SK-N-SH (cell line): ENCODE measurements at regions not wholly inside any gene's neighbourhood (a gene's known extent, or its start where the extent isn't known, plus 50 kb on each side); places are given as distances from the start of the nearest gene placed in this dataset.

Experiments used
- CTCF ChIA-PET: fragments of 300-600, 350-600 bp; formaldehyde crosslinking; extraction: SDS; loops from one replicate; lab custom pipeline; 2021; lab: Yijun Ruan, JAX
- POLR2A ChIA-PET: fragments of 350-600 bp; sonication (Branson Sonifier 250); formaldehyde crosslinking; extraction: SDS; loops from one replicate; lab custom pipeline; 2020; ENCODE audit warnings: antibody characterized with exemption, inconsistent platforms; lab: Yijun Ruan, JAX
- DNase-seq: peaks from one replicate; pipeline ENCODE4 v3.0.0; 2012
- H2AFZ ChIP-seq: fragments of 200-600 bp; sonication (generic); 2 replicates; pipeline ENCODE4 v1.8.1; 2016; ENCODE audit warnings: antibody characterized with exemption, mild to moderate bottlenecking, low read depth
- H3F3A ChIP-seq: fragments of 200-600 bp; sonication (generic); replicated peaks from 2 replicates; pipeline ENCODE3; 2016; ENCODE audit warnings: antibody characterized with exemption, mild to moderate bottlenecking; ENCODE audit not compliant: insufficient read depth
- H3K27ac ChIP-seq, 2 experiments: fragments of 200-500 bp in 1 of 2; fragments of 200-600 bp in 1 of 2; sonication (Bioruptor generic) in 1 of 2; sonication (generic), shearing (Covaris generic) in 1 of 2; 2 replicates each; pipeline versions ENCODE4 v1.5.1 to v1.6.1; 2014 to 2016; ENCODE audit warnings: low read depth in 2 of 2, inconsistent platforms in 1 of 2, low read length in 1 of 2, mild to moderate bottlenecking in 1 of 2, mixed read lengths in 1 of 2
- H3K27me3 ChIP-seq: fragments of 200-600 bp; sonication (generic), shearing (Covaris generic); 2 replicates; pipeline ENCODE4 v1.6.1; 2016; ENCODE audit warnings: mixed run types; ENCODE audit not compliant: insufficient read depth
- H3K36me3 ChIP-seq, 2 experiments: fragments of 200-500 bp in 1 of 2; fragments of 200-600 bp in 1 of 2; sonication (Bioruptor generic) in 1 of 2; sonication (generic) in 1 of 2; replicated peaks in 1 of 2; 2 replicates each; pipeline versions ENCODE3 to v1.5.1; 2014 to 2016; ENCODE audit warnings: low read length in 1 of 2, mild to moderate bottlenecking in 1 of 2; ENCODE audit not compliant: insufficient read depth in 2 of 2, control insufficient read depth in 1 of 2
- H3K4me1 ChIP-seq, 2 experiments: fragments of 200-500 bp in 1 of 2; fragments of 200-600 bp in 1 of 2; sonication (Bioruptor generic) in 1 of 2; sonication (generic), shearing (Covaris generic) in 1 of 2; 2 replicates each; pipeline versions ENCODE4 v1.5.1 to v1.6.1; 2014 to 2016; ENCODE audit warnings: low read depth in 1 of 2, low read length in 1 of 2, mixed run types in 1 of 2; ENCODE audit not compliant: insufficient read depth in 2 of 2, control insufficient read depth in 1 of 2
- H3K4me2 ChIP-seq: fragments of 200-600 bp; sonication (generic), shearing (Covaris generic); 2 replicates; pipeline ENCODE4 v1.6.1; 2017; ENCODE audit warnings: mixed run types
- H3K4me3 ChIP-seq, 2 experiments: fragments of 200-500 bp in 1 of 2; fragments of 200-600 bp in 1 of 2; sonication (Bioruptor generic) in 1 of 2; sonication (generic), shearing (Covaris generic) in 1 of 2; 2 replicates each; pipeline versions ENCODE4 v1.5.1 to v1.8.1; 2014 to 2016; ENCODE audit warnings: low read depth in 2 of 2, inconsistent platforms in 1 of 2, low read length in 1 of 2, mild to moderate bottlenecking in 1 of 2, mixed read lengths in 1 of 2, moderate library complexity in 1 of 2
- H3K79me2 ChIP-seq: fragments of 200-600 bp; sonication (generic); 2 replicates; pipeline ENCODE4 v1.8.1; 2017; ENCODE audit warnings: mild to moderate bottlenecking; ENCODE audit not compliant: insufficient read depth
- H3K9ac ChIP-seq: fragments of 200-600 bp; sonication (generic); 2 replicates; pipeline ENCODE4 v1.6.1; 2017; ENCODE audit warnings: mixed run types
- H3K9me2 ChIP-seq: fragments of 200-600 bp; sonication (generic); 2 replicates; pipeline ENCODE4 v1.6.1; 2017; ENCODE audit warnings: mixed run types
- H3K9me3 ChIP-seq: fragments of 200-600 bp; sonication (generic); 2 replicates; pipeline ENCODE4 v1.6.1; 2017; ENCODE audit warnings: mixed run types, mild to moderate bottlenecking, moderate library complexity
- H4K20me1 ChIP-seq: fragments of 200-600 bp; sonication (generic); 2 replicates; pipeline ENCODE4 v1.6.1; 2017; ENCODE audit warnings: mild to moderate bottlenecking, mixed run types; ENCODE audit not compliant: insufficient read depth
- CHD2 ChIP-seq: fragments of 150-350 bp; IDR thresholded peaks from 2 replicates; pipeline ENCODE4 v1.6.1; 2018; ENCODE audit warnings: low read length; ENCODE audit not compliant: partially characterized antibody
- CTCF ChIP-seq: fragments of 200-600 bp; sonication (generic); IDR thresholded peaks from 2 replicates; pipeline ENCODE4 v1.6.1; 2017; ENCODE audit warnings: antibody characterized with exemption, mild to moderate bottlenecking, moderate library complexity
- ELF1 ChIP-seq: IDR thresholded peaks from 2 replicates; pipeline ENCODE4 v1.4.0; 2012
- FOXJ3 ChIP-seq: sonication (generic); formaldehyde crosslinking; IDR thresholded peaks from 2 replicates; pipeline ENCODE4 v1.5.1; 2020; ENCODE audit warnings: mild to moderate bottlenecking, missing genetic modification reagents
- FOXM1 ChIP-seq: IDR thresholded peaks from 2 replicates; pipeline ENCODE4 v1.4.0; 2012; ENCODE audit warnings: low read depth, mild to moderate bottlenecking
- GABPA ChIP-seq: IDR thresholded peaks from 2 replicates; pipeline ENCODE4 v1.4.0; 2012; ENCODE audit warnings: low read depth, mild to moderate bottlenecking
- GATA2 ChIP-seq: sonication (generic); formaldehyde crosslinking; IDR thresholded peaks from 2 replicates; pipeline ENCODE4 v1.5.0; 2020; ENCODE audit warnings: mild to moderate bottlenecking, missing genetic modification reagents
- JUND ChIP-seq: IDR thresholded peaks from 2 replicates; pipeline ENCODE4 v1.4.0; 2012
- MAX ChIP-seq: IDR thresholded peaks from 2 replicates; pipeline ENCODE4 v1.4.0; 2012; ENCODE audit warnings: low read depth
- MXI1 ChIP-seq: IDR thresholded peaks from 2 replicates; pipeline ENCODE4 v1.6.1; 2012; ENCODE audit warnings: mild to moderate bottlenecking, low read depth, low read length, improper control_type of control experiment
- NRF1 ChIP-seq: IDR thresholded peaks from 2 replicates; pipeline ENCODE4 v1.6.1; 2012; ENCODE audit warnings: low read depth, mild to moderate bottlenecking, low read length
- PBX3 ChIP-seq: IDR thresholded peaks from 2 replicates; pipeline ENCODE4; 2012
- RAD21 ChIP-seq: IDR thresholded peaks from 2 replicates; pipeline ENCODE4 v1.6.1; 2012; ENCODE audit warnings: mild to moderate bottlenecking, low read length
- REST ChIP-seq: IDR thresholded peaks from 2 replicates; pipeline ENCODE4 v1.6.1; 2012; ENCODE audit warnings: mild to moderate bottlenecking, low read depth, low read length, moderate library complexity
- RFX5 ChIP-seq: IDR thresholded peaks from 2 replicates; pipeline ENCODE4 v1.6.1; 2012; ENCODE audit warnings: mild to moderate bottlenecking, improper control_type of control experiment, low read length
- SIN3A ChIP-seq: IDR thresholded peaks from 2 replicates; pipeline ENCODE4 v1.6.1; 2012; ENCODE audit warnings: low read depth, mild to moderate bottlenecking, low read length, moderate library complexity, borderline replicate concordance
- SMC3 ChIP-seq: IDR thresholded peaks from 2 replicates; pipeline ENCODE4 v1.6.1; 2012; ENCODE audit warnings: low read depth, low read length, improper control_type of control experiment
- TAF1 ChIP-seq: IDR thresholded peaks from 2 replicates; pipeline ENCODE4 v1.6.1; 2012; ENCODE audit warnings: low read depth, mild to moderate bottlenecking, low read length, moderate library complexity, borderline replicate concordance
- TCF12 ChIP-seq: IDR thresholded peaks from 2 replicates; pipeline ENCODE4 v1.4.0; 2012
- TEAD4 ChIP-seq: IDR thresholded peaks from 2 replicates; pipeline ENCODE4 v1.4.0; 2012; ENCODE audit warnings: mild to moderate bottlenecking, borderline replicate concordance; ENCODE audit not compliant: insufficient read depth
- YY1 ChIP-seq: IDR thresholded peaks from 2 replicates; pipeline ENCODE4 v1.4.0; 2012; ENCODE audit warnings: low read depth, mild to moderate bottlenecking

GRCh38 chr12:14268120-14268515 is 97.4 kb upstream of the ATF7IP start:
- H3K27ac ChIP-seq, result no peak overlapping the region
- DNase-seq, result no peak
- H3K9me2 ChIP-seq, result no peaks in the 10 kb centered on the region
- no peaks in the 10 kb centered on the region for H3K9me3 ChIP-seq
- TF ChIP-seq YY1 (no peak), MAX (no peak), SIN3A (no peak), JUND (no peak), PBX3 (no peak), CTCF (no peak), TEAD4 (no peak), NRF1 (no peak), SMC3 (no peak), GABPA (no peak), GATA2 (CRISPR knock-in tag) (no peak), RAD21 (no peak), FOXJ3 (CRISPR knock-in tag) (no peak), TAF1 (no peak), RFX5 (no peak), CHD2 (no peak)
- TF ChIP-seq, all 33 proteins: peak for 0
- Histone ChIP-seq H3K79me2 (no peaks in the 10 kb centered on the region), H3F3A (no peaks in the 10 kb centered on the region), H3K4me3 (no peak overlapping the region), H2AFZ (no peak overlapping the region), H3K4me1 (no peaks in the 10 kb centered on the region; a peak in 1 of 4 replicates), H3K36me3 (no peaks in the 10 kb centered on the region), H4K20me1 (no peaks in the 10 kb centered on the region), H3K9ac (no peak overlapping the region), H3K27me3 (no peaks in the 10 kb centered on the region), H3K4me2 (no peak overlapping the region)
- ChIA-PET CTCF (no interaction called here), POLR2A (no interaction called here)

- Histone ChIP-seq H3K9me2 (no peaks in the 10 kb centered on the region), H3K4me1 (no peaks in the 10 kb centered on the region; a peak in 1 of 4 replicates), H3K27me3 (no peaks in the 10 kb centered on the region), H3K27ac (no peak overlapping the region), H3K79me2 (no peaks in the 10 kb centered on the region), H3K4me3 (no peak overlapping the region), H3K9me3 (no peaks in the 10 kb centered on the region), H3F3A (no peaks in the 10 kb centered on the region), H3K9ac (no peak overlapping the region), H2AFZ (no peak overlapping the region), H4K20me1 (no peaks in the 10 kb centered on the region), H3K36me3 (no peaks in the 10 kb centered on the region), H3K4me2 (no peak overlapping the region)
- TF ChIP-seq TCF12 (no peak), CHD2 (no peak), MXI1 (no peak), MAX (no peak), ELF1 (no peak), REST (no peak), FOXM1 (no peak), YY1 (no peak), JUND (no peak)
- ChIA-PET POLR2A (no interaction called here), CTCF (no interaction called here)
- no peak for DNase-seq
Observed at GRCh38 chr12:14270392-14270791, 95.1 kb upstream of the ATF7IP start.
